Fibroblast of mammary gland (primary cell): ENCODE measurements at regions not wholly inside any gene's neighbourhood (a gene's known extent, or its start where the extent isn't known, plus 50 kb on each side); places are given as distances from the start of the nearest gene placed in this dataset.

ENCODE experiments used
- DNase-seq: peaks from one replicate; pipeline ENCODE4 v3.0.0-alpha.2; 2010; ENCODE audit warnings: low read depth
- H3K4me3 ChIP-seq: 2 replicates; pipeline ENCODE4 v1.5.1; 2011; ENCODE audit warnings: low read depth, mild to moderate bottlenecking, low read length, moderate library complexity; ENCODE audit not compliant: control insufficient read depth
- CTCF ChIP-seq: conservative IDR thresholded peaks from 2 replicates; pipeline ENCODE4 v1.5.1; 2011; ENCODE audit warnings: low read depth, low read length, inconsistent platforms; ENCODE audit not compliant: control insufficient read depth, insufficient read depth

- no peak for DNase-seq
- H3K4me3 ChIP-seq, result no peak overlapping the region
- no peak for TF ChIP-seq CTCF
Observed at GRCh38 chr22:48098243-48098920, 1335.9 kb downstream of the TBC1D22A start.

GRCh38 chr22:48097723-48098122, 1335.3 kb downstream of the TBC1D22A start:
- no peak for TF ChIP-seq CTCF
- no peak overlapping the region for H3K4me3 ChIP-seq
- no peak for DNase-seq

DNA sequence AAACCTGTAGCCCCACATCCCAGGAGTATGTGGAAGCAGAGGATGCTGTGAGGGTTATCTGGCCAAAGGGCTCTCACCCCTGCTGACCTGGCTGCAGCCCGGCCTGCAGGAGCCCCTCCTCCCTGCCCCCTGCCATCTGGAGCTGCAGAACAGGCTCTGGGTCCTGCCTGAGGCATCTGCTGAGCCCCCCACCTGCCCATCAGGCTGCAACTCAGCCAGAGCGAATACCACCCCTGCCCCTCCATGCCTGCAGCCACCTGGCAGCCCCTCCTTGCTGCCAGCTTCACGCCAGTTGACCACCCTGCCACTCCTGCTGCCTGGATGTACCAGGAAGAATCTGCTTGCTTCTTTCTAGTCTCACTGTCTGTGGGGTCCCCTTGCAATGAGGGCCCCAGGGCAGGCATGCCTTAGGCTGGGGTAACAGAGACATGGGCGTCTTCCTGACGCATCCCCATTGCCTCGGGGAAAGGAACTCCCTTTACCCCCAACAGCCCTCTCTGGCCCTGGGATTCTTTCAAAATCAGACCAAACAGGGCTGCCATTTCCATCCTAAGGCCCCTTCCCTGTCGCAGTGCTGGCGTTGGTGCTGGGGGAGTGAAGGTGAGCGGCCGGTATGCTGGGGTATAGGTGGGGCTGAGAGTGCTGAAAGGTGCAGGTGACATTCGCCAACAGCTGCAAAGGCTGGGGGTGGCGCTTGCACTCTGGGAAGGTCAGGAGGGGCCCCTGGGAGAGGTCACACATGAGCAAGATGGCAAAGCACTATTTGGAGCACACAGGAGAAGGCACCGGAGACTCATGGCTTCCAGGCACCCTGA, 1334.6 kb downstream of the TBC1D22A start:
- no peak for TF ChIP-seq CTCF
- no peak overlapping the region for H3K4me3 ChIP-seq
- no peak for DNase-seq

GRCh38 chr22:48096411-48096810, 1334.0 kb downstream of the TBC1D22A start:
- DNase-seq, result no peak
- no peak for TF ChIP-seq CTCF
- H3K4me3 ChIP-seq, result no peak overlapping the region

GRCh38 chr22:48093981-48094380, 1331.5 kb downstream of the TBC1D22A start:
- DNase-seq, result no peak
- no peak overlapping the region for H3K4me3 ChIP-seq
- no peak for TF ChIP-seq CTCF

GRCh38 chr22:48092866-48093265, 1330.4 kb downstream of the TBC1D22A start:
- DNase-seq, result no peak
- no peak for TF ChIP-seq CTCF
- no peak overlapping the region for H3K4me3 ChIP-seq
